ENCODE measurements at regions not wholly inside any gene's neighbourhood (a gene's known extent, or its start where the extent isn't known, plus 50 kb on each side); places are given as distances from the start of the nearest gene placed in this dataset.

DNA sequence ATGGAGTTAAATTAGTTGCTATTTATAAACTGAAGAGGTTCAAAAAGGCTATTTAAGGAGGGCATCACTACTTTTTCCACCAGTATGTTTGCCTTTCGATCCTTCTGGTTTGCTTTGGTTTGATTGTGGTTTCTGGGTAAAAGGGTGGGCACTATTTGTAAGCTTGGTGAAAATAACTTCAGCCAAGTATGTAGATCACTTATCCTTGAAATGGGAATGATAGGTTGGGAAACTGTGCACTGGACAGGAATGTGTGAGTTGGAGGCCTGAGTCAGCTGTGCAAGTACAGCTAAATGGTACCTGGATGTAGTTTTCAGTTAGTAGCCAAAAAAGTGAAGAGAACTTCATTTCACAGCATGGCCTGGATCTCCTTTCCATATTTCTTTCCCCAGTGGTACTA is 466.2 kb downstream of the ENC1 start:
- TF ChIP-seq POLR2AphosphoS5 (IDR thresholded peaks at IDR 0.05; ENCODE audit: low read depth, low read length) (no peak), TAF1 (IDR thresholded peaks at IDR 0.05; ENCODE audit: borderline replicate concordance, low read depth, low read length) (no peak), POLR2A (IDR thresholded peaks at IDR 0.05; ENCODE audit: low read depth, low read length) (no peak)
- FAIRE-seq = no peak
- DNase-seq (ENCODE audit: insufficient read length) = no peak

DNA sequence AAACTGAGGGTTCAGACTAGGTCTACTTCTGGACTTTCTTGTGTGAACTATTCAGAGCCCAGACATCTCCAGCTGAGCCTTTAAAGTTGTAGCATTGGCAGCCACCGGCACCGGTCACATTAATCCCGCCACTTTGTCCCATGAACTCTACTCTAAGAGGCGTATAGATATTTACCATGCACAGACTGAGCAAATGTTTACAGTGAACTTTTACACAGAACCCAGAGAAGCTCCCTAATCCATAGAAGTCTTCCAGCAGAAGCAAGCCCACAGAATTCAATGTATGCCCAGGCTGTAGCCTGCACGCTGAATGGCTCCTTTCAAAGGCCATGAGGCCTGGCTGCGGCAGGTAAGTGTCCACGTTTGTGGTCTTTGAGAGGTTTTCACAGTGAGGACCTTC is 466.9 kb downstream of the ENC1 start:
- TF ChIP-seq TAF1 (IDR thresholded peaks at IDR 0.05; ENCODE audit: borderline replicate concordance, low read depth, low read length) = no peak
- no peak for TF ChIP-seq POLR2A (IDR thresholded peaks at IDR 0.05; ENCODE audit: low read depth, low read length)
- no peak for TF ChIP-seq POLR2AphosphoS5 (IDR thresholded peaks at IDR 0.05; ENCODE audit: low read depth, low read length)
- FAIRE-seq (no peak), DNase-seq (ENCODE audit: insufficient read length) (no peak)

DNA sequence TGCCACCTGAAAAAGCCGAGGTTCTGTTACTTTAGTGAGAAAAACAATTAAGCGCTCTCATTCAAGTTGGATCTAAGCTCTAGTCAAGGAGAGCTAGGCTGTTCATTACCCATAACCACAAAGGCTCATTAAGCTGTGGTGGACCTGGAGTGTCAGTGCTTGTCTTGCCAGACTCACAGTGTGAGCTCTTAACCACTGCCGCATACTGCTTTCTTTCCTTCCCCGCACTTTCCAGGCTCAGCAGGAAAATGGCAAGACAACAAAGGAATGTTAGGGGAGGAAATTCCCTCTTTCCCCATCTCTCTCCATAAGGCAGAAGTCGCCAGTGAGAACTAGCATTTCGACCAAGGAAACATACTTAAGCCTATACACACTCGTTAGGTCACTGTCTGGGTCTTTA is 467.3 kb downstream of the ENC1 start:
- no peak for FAIRE-seq

DNA sequence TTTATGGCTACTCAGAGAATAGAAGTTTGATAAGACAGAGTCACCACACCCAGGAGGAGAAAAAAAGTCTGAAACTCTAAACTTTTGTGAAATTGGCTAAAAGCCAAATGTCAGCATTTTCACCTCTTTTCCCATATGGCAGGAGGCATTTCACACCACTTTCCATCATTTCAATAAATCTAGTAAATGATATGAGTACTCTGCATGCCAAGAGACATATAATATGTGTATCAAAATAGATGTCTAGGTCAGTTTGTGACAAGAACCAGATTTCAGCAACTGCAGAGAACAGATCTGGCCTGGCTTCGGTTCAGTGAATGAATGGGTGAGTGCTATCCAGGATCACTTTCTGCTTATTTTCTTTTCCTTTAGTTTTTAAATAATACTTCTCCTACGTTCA is 470.8 kb downstream of the ENC1 start:
- DNase-seq (ENCODE audit: insufficient read length) = no peak
- no peak for FAIRE-seq
- no peak for TF ChIP-seq POLR2AphosphoS5 (IDR thresholded peaks at IDR 0.05; ENCODE audit: low read depth, low read length)
- no peak for TF ChIP-seq TAF1 (IDR thresholded peaks at IDR 0.05; ENCODE audit: borderline replicate concordance, low read depth, low read length)
- no peak for TF ChIP-seq POLR2A (IDR thresholded peaks at IDR 0.05; ENCODE audit: low read depth, low read length)

More for the DNA sequence above, 467.3 kb downstream of the ENC1 start:
- DNase-seq (ENCODE audit: insufficient read length) = no peak
- no peak for TF ChIP-seq POLR2AphosphoS5 (IDR thresholded peaks at IDR 0.05; ENCODE audit: low read depth, low read length)
- TF ChIP-seq POLR2A (IDR thresholded peaks at IDR 0.05; ENCODE audit: low read depth, low read length) = no peak
- no peak for TF ChIP-seq TAF1 (IDR thresholded peaks at IDR 0.05; ENCODE audit: borderline replicate concordance, low read depth, low read length)

DNA sequence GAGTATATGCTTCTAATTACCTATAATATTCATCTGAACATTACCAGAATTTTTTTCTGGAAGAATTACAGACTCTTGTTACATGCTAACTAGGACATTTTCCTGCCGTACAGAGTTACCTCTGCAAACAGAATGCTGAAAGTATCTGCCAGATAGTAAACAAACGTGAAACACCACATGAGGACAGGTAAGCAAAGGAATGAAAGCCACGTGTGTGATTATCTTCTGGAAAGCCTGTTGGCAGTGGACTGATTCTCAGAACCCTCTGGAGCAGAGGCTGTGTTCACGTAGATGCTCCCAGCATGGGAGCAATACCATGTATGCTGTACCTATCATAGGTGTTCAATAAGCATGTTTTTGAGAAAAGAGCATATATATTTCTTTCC is 472.6 kb downstream of the ENC1 start:
- no peak for FAIRE-seq
- no peak for DNase-seq (ENCODE audit: insufficient read length)
- no peak for TF ChIP-seq TAF1 (IDR thresholded peaks at IDR 0.05; ENCODE audit: borderline replicate concordance, low read depth, low read length)
- no peak for TF ChIP-seq POLR2A (IDR thresholded peaks at IDR 0.05; ENCODE audit: low read depth, low read length)
- no peak for TF ChIP-seq POLR2AphosphoS5 (IDR thresholded peaks at IDR 0.05; ENCODE audit: low read depth, low read length)

DNA sequence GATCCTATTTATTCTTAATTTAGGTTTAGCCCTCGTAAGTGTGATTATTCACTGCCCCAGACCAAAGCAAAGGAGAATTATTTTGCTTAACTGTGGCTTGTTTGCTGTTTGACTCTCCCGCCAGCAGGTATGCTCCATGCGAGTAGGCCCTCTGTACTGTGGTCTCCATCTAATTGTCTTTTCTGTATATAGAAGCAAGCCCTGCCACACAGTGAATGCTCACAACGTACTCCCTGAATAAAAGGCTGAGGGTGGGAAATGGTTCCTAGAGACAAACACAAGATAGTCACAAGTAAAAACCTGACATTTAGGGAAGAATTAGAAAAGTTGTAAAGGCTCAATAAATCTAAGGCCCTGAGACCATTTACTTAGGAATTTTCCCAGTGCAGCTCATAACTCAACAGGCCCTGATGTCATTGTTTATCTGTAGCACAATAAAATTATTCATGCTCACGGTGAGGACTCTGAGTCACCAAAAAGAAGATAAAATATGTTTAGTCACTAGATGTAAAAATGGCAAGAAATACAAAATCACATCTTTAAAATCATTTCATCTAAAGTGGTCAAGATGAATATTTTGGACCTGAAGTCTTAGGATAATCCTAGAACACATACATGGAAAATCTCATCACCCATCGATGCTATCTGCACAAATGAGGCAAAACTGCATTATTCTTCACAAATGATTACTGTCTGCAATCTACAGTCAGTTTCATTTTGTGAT is 473.2 kb downstream of the ENC1 start:
- no peak for FAIRE-seq
- TF ChIP-seq POLR2AphosphoS5 (IDR thresholded peaks at IDR 0.05; ENCODE audit: low read depth, low read length) = no peak
- TF ChIP-seq POLR2A (IDR thresholded peaks at IDR 0.05; ENCODE audit: low read depth, low read length) = no peak
- TF ChIP-seq TAF1 (IDR thresholded peaks at IDR 0.05; ENCODE audit: borderline replicate concordance, low read depth, low read length) = no peak
- DNase-seq (ENCODE audit: insufficient read length) = no peak

DNA sequence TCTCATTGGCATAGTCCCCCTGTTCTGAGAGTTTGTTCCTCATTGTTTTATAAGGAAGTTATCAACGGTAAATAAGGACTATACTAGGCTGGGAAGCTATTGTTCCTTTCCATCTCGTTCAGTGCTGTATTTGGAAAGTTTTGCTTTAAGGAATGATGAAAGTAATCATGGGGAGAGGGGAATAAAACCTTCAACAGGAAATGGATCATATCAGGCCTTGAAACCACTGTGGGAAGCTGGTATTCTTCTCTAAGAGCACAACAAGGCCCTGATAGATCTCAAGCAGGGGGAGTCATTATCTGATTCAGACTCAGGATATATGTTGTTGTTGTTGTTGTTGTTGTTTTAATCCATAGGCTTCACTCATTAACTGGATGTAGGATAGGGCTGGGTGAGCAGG is 474.5 kb downstream of the ENC1 start:
- no peak for DNase-seq (ENCODE audit: insufficient read length)
- no peak for TF ChIP-seq TAF1 (IDR thresholded peaks at IDR 0.05; ENCODE audit: borderline replicate concordance, low read depth, low read length)
- no peak for TF ChIP-seq POLR2AphosphoS5 (IDR thresholded peaks at IDR 0.05; ENCODE audit: low read depth, low read length)
- TF ChIP-seq POLR2A (IDR thresholded peaks at IDR 0.05; ENCODE audit: low read depth, low read length) = no peak
- no peak for FAIRE-seq

DNA sequence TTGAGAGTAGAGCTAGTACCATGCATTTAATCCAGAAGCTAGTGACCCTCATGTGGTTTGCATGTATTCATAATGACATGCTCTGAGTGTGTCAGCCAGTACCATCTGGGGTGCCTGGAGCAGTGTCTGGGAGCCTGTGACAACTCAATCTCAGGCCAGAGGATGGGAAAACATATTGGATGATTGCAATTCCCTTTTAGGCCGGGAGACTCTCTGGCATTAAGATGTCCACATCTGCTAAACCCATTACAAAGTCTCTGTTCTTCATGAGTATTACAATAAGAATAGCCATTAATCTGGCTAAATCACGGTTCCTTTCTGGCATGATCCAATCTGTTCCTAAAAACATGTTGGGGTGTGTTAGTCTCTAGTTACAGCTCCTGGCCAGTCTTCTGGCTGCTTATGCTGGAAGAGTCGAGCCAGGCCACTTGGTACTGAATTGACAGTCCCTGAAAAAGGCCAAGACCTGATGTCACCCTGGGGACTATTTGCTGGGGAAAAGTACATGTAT is 475.7 kb downstream of the ENC1 start:
- TF ChIP-seq TAF1 (IDR thresholded peaks at IDR 0.05; ENCODE audit: borderline replicate concordance, low read depth, low read length) (no peak), POLR2AphosphoS5 (IDR thresholded peaks at IDR 0.05; ENCODE audit: low read depth, low read length) (no peak), POLR2A (IDR thresholded peaks at IDR 0.05; ENCODE audit: low read depth, low read length) (no peak)
- DNase-seq (ENCODE audit: insufficient read length) (no peak), FAIRE-seq (no peak)

DNA sequence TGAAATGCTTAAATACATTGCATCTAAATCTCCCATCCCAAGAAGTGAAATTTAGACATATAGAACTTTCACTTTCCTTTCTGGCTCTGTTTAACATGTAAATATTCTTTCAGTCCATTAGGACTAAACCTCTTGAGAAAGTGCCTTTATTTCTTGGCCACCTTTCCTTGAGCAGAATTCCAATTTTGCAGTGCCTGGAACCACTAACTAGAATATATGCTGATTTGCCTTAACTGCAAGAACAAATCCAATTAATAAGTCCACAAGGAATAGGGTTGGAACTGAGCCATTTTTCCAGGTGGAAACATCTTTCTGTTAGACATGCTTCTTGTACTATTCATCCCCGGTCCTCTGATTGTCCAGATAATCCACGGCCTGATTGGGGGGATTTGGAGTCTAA is 478.0 kb downstream of the ENC1 start:
- no peak for FAIRE-seq
- TF ChIP-seq TAF1 (IDR thresholded peaks at IDR 0.05; ENCODE audit: borderline replicate concordance, low read depth, low read length) = no peak
- no peak for TF ChIP-seq POLR2AphosphoS5 (IDR thresholded peaks at IDR 0.05; ENCODE audit: low read depth, low read length)
- TF ChIP-seq POLR2A (IDR thresholded peaks at IDR 0.05; ENCODE audit: low read depth, low read length) = no peak
- DNase-seq (ENCODE audit: insufficient read length) = no peak

DNA sequence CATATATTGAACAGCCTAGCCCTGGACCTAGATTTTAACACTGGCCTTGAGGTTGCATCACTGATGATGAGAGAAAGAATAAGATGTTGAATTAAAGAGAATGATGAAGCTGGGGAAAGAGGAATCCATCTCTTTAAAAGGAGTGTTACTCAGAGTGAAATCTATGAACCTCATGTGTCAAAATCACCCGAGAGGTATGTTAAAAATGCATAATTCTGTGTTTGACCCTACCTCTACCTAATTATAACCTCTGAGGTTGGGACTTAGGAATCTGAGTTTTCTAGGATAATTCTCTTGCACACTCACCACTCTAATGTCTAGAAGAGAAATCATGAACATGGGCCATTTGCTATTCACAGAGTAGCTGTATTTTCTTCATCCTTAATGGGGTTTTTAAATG is 479.4 kb downstream of the ENC1 start:
- no peak for TF ChIP-seq TAF1 (IDR thresholded peaks at IDR 0.05; ENCODE audit: borderline replicate concordance, low read depth, low read length)
- TF ChIP-seq POLR2A (IDR thresholded peaks at IDR 0.05; ENCODE audit: low read depth, low read length) = no peak
- no peak for TF ChIP-seq POLR2AphosphoS5 (IDR thresholded peaks at IDR 0.05; ENCODE audit: low read depth, low read length)
- DNase-seq (ENCODE audit: insufficient read length) = no peak
- FAIRE-seq = no peak

DNA sequence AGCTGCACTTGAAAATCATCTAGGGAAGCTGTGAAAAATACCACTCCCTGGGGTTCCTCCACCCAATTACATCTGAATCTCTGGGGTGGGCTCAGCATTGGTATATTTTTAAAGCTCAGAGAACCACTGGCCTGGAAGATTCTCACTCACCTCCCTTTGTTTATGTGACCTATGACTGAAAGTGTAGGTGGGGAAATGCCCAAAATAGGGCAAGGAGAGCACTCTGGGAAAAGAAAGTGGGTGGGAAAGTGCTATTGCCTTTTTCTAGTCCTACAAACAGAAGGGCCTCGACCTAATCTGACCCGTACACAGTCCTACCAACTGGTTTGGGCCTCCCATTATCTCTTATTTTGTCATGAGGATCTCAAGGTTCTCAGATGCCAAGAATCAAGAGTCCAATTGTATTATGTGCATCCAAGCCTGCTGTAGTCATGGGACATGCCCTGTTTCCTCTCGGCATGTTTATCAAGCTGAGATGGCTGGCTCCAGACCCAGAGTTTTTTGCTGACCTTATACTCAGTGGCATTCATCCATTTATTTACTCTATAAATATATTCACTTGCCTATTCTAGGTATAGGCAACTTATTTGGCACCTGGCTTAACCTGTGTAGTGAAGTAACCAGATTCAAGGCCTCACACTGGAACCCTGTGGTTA is 483.7 kb downstream of the ENC1 start:
- DNase-seq (ENCODE audit: insufficient read length) (no peak), FAIRE-seq (no peak)
- TF ChIP-seq TAF1 (IDR thresholded peaks at IDR 0.05; ENCODE audit: borderline replicate concordance, low read depth, low read length) (no peak), POLR2A (IDR thresholded peaks at IDR 0.05; ENCODE audit: low read depth, low read length) (no peak)

DNA sequence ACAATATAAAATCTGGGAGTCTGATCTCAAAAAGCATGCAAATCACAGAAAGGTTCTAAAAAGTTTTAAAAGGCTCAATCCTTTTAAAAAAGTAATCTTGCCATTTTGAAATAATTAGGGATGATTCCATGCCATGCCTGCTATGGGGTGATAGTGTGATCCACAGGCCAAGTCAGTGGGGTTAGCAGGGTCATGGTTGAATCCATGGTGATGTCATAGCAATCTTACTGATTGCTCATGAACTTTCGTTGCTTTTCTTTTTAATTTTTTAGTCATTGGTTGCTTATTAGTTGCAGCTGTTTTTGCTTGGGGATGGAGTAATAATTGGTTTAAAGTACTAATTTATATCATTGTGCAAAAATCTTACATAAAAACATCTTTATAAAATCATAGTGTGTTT is 485.0 kb downstream of the ENC1 start:
- FAIRE-seq = no peak
- TF ChIP-seq TAF1 (IDR thresholded peaks at IDR 0.05; ENCODE audit: borderline replicate concordance, low read depth, low read length) (no peak), POLR2AphosphoS5 (IDR thresholded peaks at IDR 0.05; ENCODE audit: low read depth, low read length) (no peak), POLR2A (IDR thresholded peaks at IDR 0.05; ENCODE audit: low read depth, low read length) (no peak)
- no peak for DNase-seq (ENCODE audit: insufficient read length)
